Aorta (tissue), 5 donors: ENCODE measurements at regions not wholly inside any gene's neighbourhood (a gene's known extent, or its start where the extent isn't known, plus 50 kb on each side); places are given as distances from the start of the nearest gene placed in this dataset.

ENCODE experiments used
- ATAC-seq: fragments of 200-7000 bp; cut with Tn5 transposase; one replicate; pipeline ENCODE4 v1.9.1; 2022; ENCODE audit warnings: moderate library complexity; ENCODE audit not compliant: low FRiP score
- DNase-seq, 2 donors: peaks; one replicate each; pipeline ENCODE4 v3.0.0-alpha.2; 2020
- H3K27ac ChIP-seq, 2 donors: one replicate each; pipeline ENCODE4 v1.5.1; 2013; ENCODE audit warnings: low read length in 2 of 2, mild to moderate bottlenecking in 2 of 2, moderate library complexity in 2 of 2, control low read depth in 1 of 2, inconsistent platforms in 1 of 2, low read depth in 1 of 2
- H3K27me3 ChIP-seq, 2 donors: one replicate each; pipeline ENCODE4 v1.6.1; 2013; ENCODE audit warnings: control low read depth in 1 of 2, low read length in 1 of 2, mild to moderate bottlenecking in 1 of 2, moderate library complexity in 1 of 2; ENCODE audit not compliant: insufficient read depth in 2 of 2, control insufficient read depth in 1 of 2
- H3K36me3 ChIP-seq, 2 donors: one replicate each; pipeline ENCODE4 v1.6.1; 2013; ENCODE audit warnings: control low read depth in 1 of 2, low read length in 1 of 2, mild to moderate bottlenecking in 1 of 2; ENCODE audit not compliant: insufficient read depth in 2 of 2, control insufficient read depth in 1 of 2
- H3K4me1 ChIP-seq, 2 donors: one replicate each; pipeline ENCODE4 v1.6.1; 2013; ENCODE audit warnings: low read length in 2 of 2, control low read depth in 1 of 2, mild to moderate bottlenecking in 1 of 2, moderate library complexity in 1 of 2; ENCODE audit not compliant: insufficient read depth in 2 of 2, control insufficient read depth in 1 of 2
- H3K4me3 ChIP-seq, 2 donors: one replicate each; pipeline ENCODE4 v1.5.1; 2013; ENCODE audit warnings: low read length in 2 of 2, control low read depth in 1 of 2, mild to moderate bottlenecking in 1 of 2
- H3K9me3 ChIP-seq: one replicate; pipeline ENCODE4 v1.6.1; 2013; ENCODE audit warnings: mild to moderate bottlenecking, low read length; ENCODE audit not compliant: control insufficient read depth
- WGBS, 2 donors: extraction: QIAGEN DNeasy Blood & Tissue Kit; methylation state at CpG; one replicate each; pipeline ENCODE4 v1.1.7; 2013; 5-methylcytosine and 5-hydroxymethylcytosine counted together
- intact Hi-C, 2 donors: fragments of 100-400 bp; cut with DNase I; formaldehyde crosslinking; loops; one replicate each; pipeline versions ENCODE4 v1.14.2 to v1.15.0; 2022
- donor health status: healthy with polysubstance abuse.
- donor health status: Bipolar disorder and iron deficiency.
- donor health status: DM: no; HTN: no; CAD: no.
- donor health status: DM: no; HTN: no; CAD: no.
- donor health status: DM: yes; HTN: yes; CAD: no.

DNA sequence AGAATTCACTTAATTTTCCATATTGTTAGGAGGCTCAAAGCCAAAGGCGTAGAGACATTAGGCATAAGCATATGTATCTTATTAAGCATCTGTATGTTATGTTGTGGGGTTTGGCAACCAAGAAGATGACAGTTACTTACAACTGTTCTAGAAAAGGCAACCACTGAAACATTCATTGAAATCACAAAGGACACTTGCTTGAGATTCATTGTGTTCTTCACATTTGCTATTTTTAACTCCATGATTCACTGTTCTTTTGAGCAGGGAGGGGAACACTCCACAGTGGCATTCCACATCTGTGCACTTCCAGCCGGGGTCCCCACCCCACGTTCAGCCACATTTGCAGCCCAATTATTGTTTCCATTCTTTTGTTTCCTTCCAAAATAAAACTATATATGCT lies 107.1 kb downstream of the PALM2AKAP2 start:
- H3K27me3 ChIP-seq, result no peaks in the 10 kb centered on the region
- ATAC-seq (no peak), DNase-seq (no peak)
- peaks cover 0 to 3% of the 10 kb centered on the region in 2 donors for H3K36me3 ChIP-seq
- 33% methylated on average over 3 of the region's 3 CpGs for WGBS, 2 donors
- no peaks in the 10 kb centered on the region for H3K9me3 ChIP-seq
- intact Hi-C loops, result loop anchor here in 1 of 2 donors (5.0 kb wide), 1 partner anchor 180 kb away; no protein-coding TSS in a partner anchor
- no peak overlapping the region for H3K27ac ChIP-seq
- H3K4me1 ChIP-seq, result peaks cover 0 to 9% of the 10 kb centered on the region in 2 donors
- no peak overlapping the region for H3K4me3 ChIP-seq

DNA sequence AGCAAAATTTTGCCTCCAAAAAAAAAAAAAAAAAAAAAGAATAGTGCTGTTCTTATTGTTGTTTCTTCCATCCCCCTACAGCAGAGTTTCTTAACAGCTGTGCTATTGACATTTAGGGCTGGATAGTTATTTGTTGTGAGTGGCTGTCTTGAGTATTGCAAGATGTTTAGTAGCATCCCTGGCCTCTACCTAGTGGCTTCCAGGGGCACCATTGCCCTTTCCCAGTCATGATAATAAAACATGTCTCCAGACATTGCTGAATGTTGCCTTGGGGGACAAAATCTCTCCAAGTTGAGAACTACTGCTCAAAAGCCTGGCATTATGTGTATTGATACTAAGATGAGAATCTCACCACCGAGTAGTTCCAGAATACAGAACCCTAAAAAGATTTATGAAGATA lies 108.7 kb downstream of the PALM2AKAP2 start:
- ATAC-seq (no peak), DNase-seq (no peak)
- intact Hi-C loops, result loop anchor here in 1 of 2 donors (5.0 kb wide), 1 partner anchor 181 kb away; no protein-coding TSS in a partner anchor
- Histone ChIP-seq H3K9me3 (no peaks in the 10 kb centered on the region), H3K4me3 (no peak overlapping the region), H3K36me3 (peaks cover 0 to 2% of the 10 kb centered on the region in 2 donors), H3K4me1 (peaks cover 0 to 9% of the 10 kb centered on the region in 2 donors), H3K27ac (no peak overlapping the region), H3K27me3 (no peaks in the 10 kb centered on the region)
- 79 to 83% methylated on average over 1 of the region's 1 CpG for WGBS, 2 donors

GRCh38 chr9:109889456-109889855 lies 109.5 kb downstream of the PALM2AKAP2 start:
- Histone ChIP-seq H3K4me3 (no peak overlapping the region), H3K4me1 (peaks cover 0 to 9% of the 10 kb centered on the region in 2 donors), H3K36me3 (no peaks in the 10 kb centered on the region), H3K27ac (no peak overlapping the region), H3K27me3 (no peaks in the 10 kb centered on the region), H3K9me3 (no peaks in the 10 kb centered on the region)
- intact Hi-C loops, result loop anchor here in 1 of 2 donors (5.0 kb wide), 1 partner anchor 182 kb away; no protein-coding TSS in a partner anchor
- WGBS, 2 donors, result 6 to 24% methylated on average over 2 of the region's 2 CpGs
- ATAC-seq, result no peak
- no peak for DNase-seq

DNA sequence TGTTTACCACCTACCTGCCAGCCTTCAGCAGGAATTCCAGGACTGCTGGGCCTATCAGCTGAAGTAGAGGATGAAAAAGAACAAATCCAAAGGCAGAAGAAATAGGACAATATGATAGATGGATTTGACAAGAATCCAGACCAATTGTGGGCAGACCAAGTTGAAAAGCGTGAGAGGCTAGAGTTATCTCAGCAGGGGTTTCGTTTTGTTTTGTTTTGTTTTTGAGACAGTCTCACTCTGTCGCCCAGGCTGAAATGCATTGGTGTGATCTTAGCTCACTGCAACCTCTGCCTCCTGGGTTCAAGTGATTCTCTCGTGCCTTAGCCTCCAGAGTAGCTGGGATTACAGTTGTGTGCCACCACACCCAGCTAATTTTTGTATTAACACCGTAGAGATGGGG lies 113.2 kb downstream of the PALM2AKAP2 start:
- intact Hi-C loops, result loop anchor here in 1 of 2 donors (10.0 kb wide), 1 partner anchor 318 kb away; no protein-coding TSS in a partner anchor
- WGBS, 2 donors, result 40 to 53% methylated on average over 5 of the region's 5 CpGs

GRCh38 chr9:109894473-109894872 lies 114.5 kb downstream of the PALM2AKAP2 start:
- Histone ChIP-seq H3K9me3 (no peaks in the 10 kb centered on the region), H3K36me3 (no peaks in the 10 kb centered on the region), H3K27ac (peak overlapping the region in 1 of 2 donors; percentile 38), H3K4me1 (peaks cover 2 to 8% of the 10 kb centered on the region in 2 donors), H3K27me3 (no peaks in the 10 kb centered on the region), H3K4me3 (no peak overlapping the region)
- DNase-seq (no peak), ATAC-seq (no peak)
- intact Hi-C loops, result loop anchor here in 1 of 2 donors (10.0 kb wide), 1 partner anchor 320 kb away; no protein-coding TSS in a partner anchor
- 88 to 90% methylated on average over 6 of the region's 6 CpGs for WGBS, 2 donors

More for the DNA sequence above, 113.2 kb downstream of the PALM2AKAP2 start:
- H3K4me1 ChIP-seq, result peaks cover 2 to 8% of the 10 kb centered on the region in 2 donors
- DNase-seq (no peak), ATAC-seq (no peak)
- H3K9me3 ChIP-seq, result no peaks in the 10 kb centered on the region
- H3K27me3 ChIP-seq, result no peaks in the 10 kb centered on the region
- H3K27ac ChIP-seq, result no peak overlapping the region
- H3K36me3 ChIP-seq, result no peaks in the 10 kb centered on the region
- no peak overlapping the region for H3K4me3 ChIP-seq

DNA sequence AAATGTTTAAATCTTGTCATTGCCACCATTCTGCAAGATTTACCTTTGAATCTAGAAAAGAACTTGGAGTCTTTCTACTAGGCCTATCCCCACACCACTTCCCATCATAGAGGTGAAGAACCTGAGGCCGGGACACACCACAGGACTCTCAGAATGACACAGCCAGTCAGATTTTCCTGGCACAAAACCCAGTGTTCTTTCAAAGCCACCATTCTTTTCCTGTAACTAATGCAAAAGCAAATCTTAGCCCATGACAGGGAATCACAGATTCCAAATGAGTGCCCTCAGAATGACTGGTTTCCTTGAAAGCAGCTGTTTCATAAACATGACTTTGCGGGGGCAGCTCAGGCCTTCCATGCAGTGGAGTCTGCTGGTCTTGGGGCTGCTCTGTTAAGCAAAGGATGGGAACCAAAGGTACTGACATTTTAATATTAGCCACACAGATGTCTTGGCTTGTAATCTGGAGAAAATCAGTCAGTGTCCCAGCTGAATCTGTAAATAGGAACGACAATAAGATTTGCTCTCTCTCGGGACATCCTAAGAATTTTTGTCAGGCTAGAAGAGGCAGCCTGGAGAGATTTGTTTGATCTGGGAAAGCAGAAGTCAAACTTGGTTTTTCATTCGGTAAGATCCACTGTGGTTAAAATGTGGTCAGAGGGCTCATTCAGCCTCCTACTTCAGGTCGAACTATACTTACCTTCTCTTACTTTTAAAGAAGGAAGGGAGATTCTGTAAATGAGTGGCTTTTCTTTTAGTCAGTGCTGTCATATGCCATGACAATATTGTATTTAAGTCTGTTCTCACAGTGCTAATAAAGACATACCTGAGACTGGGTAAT lies 115.1 kb downstream of the PALM2AKAP2 start:
- peak; percentile 52 for ATAC-seq
- no peaks in the 10 kb centered on the region for H3K27me3 ChIP-seq
- H3K4me3 ChIP-seq, result no peak overlapping the region
- intact Hi-C loops, result loop anchor here in 1 of 2 donors (10.0 kb wide), 1 partner anchor 320 kb away; no protein-coding TSS in a partner anchor
- peaks cover 2 to 4% of the 10 kb centered on the region in 2 donors for H3K4me1 ChIP-seq
- DNase-seq, result peak in 1 of 2 donors; percentile 50
- no peaks in the 10 kb centered on the region for H3K9me3 ChIP-seq
- no peaks in the 10 kb centered on the region for H3K36me3 ChIP-seq
- 28 to 34% methylated on average over 6 of the region's 6 CpGs for WGBS, 2 donors
- H3K27ac ChIP-seq, result peak overlapping the region in 1 of 2 donors; percentile 38

- intact Hi-C loops, result loop anchor here (5.0 to 10.0 kb wide), 2 partner anchors 144 to 156 kb away; no protein-coding TSS in a partner anchor
- ATAC-seq (no peak), DNase-seq (no peak)
- Histone ChIP-seq H3K4me1 (peaks cover 0 to 2% of the 10 kb centered on the region in 2 donors), H3K36me3 (peaks cover 0 to 2% of the 10 kb centered on the region in 2 donors), H3K27ac (no peak overlapping the region), H3K4me3 (no peak overlapping the region), H3K27me3 (no peaks in the 10 kb centered on the region), H3K9me3 (no peaks in the 10 kb centered on the region)
- 63 to 67% methylated on average over 3 of the region's 3 CpGs for WGBS, 2 donors
Observed at GRCh38 chr9:109901201-109901600, 121.2 kb downstream of the PALM2AKAP2 start.

GRCh38 chr9:109903515-109904138 lies 123.6 kb downstream of the PALM2AKAP2 start:
- WGBS, 2 donors, result 6% methylated on average over 2 of the region's 2 CpGs
- ATAC-seq, result peak; percentile 64

More at GRCh38 chr9:109903515-109904138, 123.6 kb downstream of the PALM2AKAP2 start:
- intact Hi-C loops, result loop anchor here (2.0 to 10.0 kb wide), 3 partner anchors 141 to 249 kb away; no protein-coding TSS in a partner anchor
- H3K27me3 ChIP-seq, result no peaks in the 10 kb centered on the region
- peaks cover 0 to 2% of the 10 kb centered on the region in 2 donors for H3K4me1 ChIP-seq
- peaks cover 0 to 2% of the 10 kb centered on the region in 2 donors for H3K36me3 ChIP-seq
- H3K9me3 ChIP-seq, result no peaks in the 10 kb centered on the region
- DNase-seq, result no peak
- no peak overlapping the region for H3K27ac ChIP-seq
- no peak overlapping the region for H3K4me3 ChIP-seq
